Ishikawa (cell line): ENCODE measurements at regions not wholly inside any gene's neighbourhood (a gene's known extent, or its start where the extent isn't known, plus 50 kb on each side); places are given as distances from the start of the nearest gene placed in this dataset.

Source experiments
- CEBPB ChIP-seq: IDR thresholded peaks from 2 replicates; pipeline ENCODE4 v1.6.1; 2012
- EGR1 ChIP-seq: IDR thresholded peaks from 2 replicates; pipeline ENCODE4 v1.6.1; 2012
- EP300 ChIP-seq: IDR thresholded peaks from 2 replicates; pipeline ENCODE4 v1.6.1; 2012; ENCODE audit warnings: borderline replicate concordance
- MAX ChIP-seq: IDR thresholded peaks from 2 replicates; pipeline ENCODE4 v1.6.1; 2012
- RAD21 ChIP-seq: IDR thresholded peaks from 2 replicates; pipeline ENCODE4 v1.6.1; 2012; ENCODE audit warnings: low read depth
- REST ChIP-seq: IDR thresholded peaks from 2 replicates; pipeline ENCODE4 v1.6.1; 2012; ENCODE audit warnings: low read depth, mild to moderate bottlenecking
- TAF1 ChIP-seq: IDR thresholded peaks from 2 replicates; pipeline ENCODE4 v1.6.1; 2012; ENCODE audit warnings: low read depth, mild to moderate bottlenecking
- TCF12 ChIP-seq: IDR thresholded peaks from 2 replicates; pipeline ENCODE4 v1.6.1; 2012; ENCODE audit warnings: low read depth
- YY1 ChIP-seq: IDR thresholded peaks from 2 replicates; pipeline ENCODE4 v1.6.1; 2012; ENCODE audit warnings: low read depth
- ZBTB7A ChIP-seq: IDR thresholded peaks from 2 replicates; pipeline ENCODE4 v1.6.1; 2012; ENCODE audit warnings: low read depth

- TF ChIP-seq EGR1 (no peak), TCF12 (no peak), YY1 (no peak), MAX (no peak), RAD21 (no peak), REST (no peak), TAF1 (no peak), EP300 (no peak), ZBTB7A (no peak), CEBPB (no peak)
Observed at GRCh38 chr16:85517563-85518179, 95.5 kb upstream of the GSE1 start.
